Endothelial cell of umbilical vein (primary cell): ENCODE measurements at regions not wholly inside any gene's neighbourhood (a gene's known extent, or its start where the extent isn't known, plus 50 kb on each side); places are given as distances from the start of the nearest gene placed in this dataset.

Experiments used
- EZH2 ChIP-seq: IDR thresholded peaks from 2 replicates; pipeline ENCODE4 v1.6.1; 2012; ENCODE audit warnings: borderline replicate concordance, low read depth, mild to moderate bottlenecking, moderate library complexity, low read length, inconsistent platforms; ENCODE audit not compliant: severe bottlenecking
- POLR2A ChIP-seq: IDR thresholded peaks from 2 replicates; pipeline ENCODE4 v1.6.1; 2012; ENCODE audit warnings: low read depth, mild to moderate bottlenecking, control low read depth, low read length
- TF ChIP-seq, protein P1 (sequence below), 2 donors: IDR thresholded peaks; 1 replicate in 1 of 2; 2 replicates in 1 of 2; pipeline ENCODE4 v1.5.1; 2011; ENCODE audit warnings: low read length in 2 of 2, mild to moderate bottlenecking in 2 of 2, moderate library complexity in 2 of 2, control low read depth in 1 of 2, inconsistent platforms in 1 of 2, low read depth in 1 of 2; ENCODE audit not compliant: insufficient read depth in 1 of 2; ENCODE audit errors: extremely low read depth in 1 of 2
- TF ChIP-seq, protein P2 (sequence below): IDR thresholded peaks from 2 replicates; pipeline ENCODE4 v1.6.1; 2011; ENCODE audit not compliant: insufficient read depth, insufficient read length

DNA sequence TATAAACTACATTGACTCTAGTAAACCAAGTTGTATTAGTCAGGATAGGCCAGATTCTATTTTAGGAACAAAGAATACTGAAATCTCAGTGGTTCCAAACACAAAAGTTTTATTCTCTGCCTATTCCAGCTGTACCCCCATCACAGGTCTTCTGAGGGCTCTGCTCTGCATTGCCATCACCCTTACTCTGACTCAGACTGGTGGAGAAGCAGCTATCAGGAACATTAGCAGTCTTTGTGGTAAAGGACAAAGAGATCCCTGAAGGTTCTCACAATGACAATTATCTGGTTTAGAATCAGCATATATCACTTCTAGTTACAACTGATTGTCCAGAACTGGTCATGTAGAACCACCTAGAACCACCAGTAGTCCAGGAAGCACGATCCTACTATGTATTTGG, 251.1 kb downstream of the GLUD2 start:
- TF ChIP-seq, protein P1, sequence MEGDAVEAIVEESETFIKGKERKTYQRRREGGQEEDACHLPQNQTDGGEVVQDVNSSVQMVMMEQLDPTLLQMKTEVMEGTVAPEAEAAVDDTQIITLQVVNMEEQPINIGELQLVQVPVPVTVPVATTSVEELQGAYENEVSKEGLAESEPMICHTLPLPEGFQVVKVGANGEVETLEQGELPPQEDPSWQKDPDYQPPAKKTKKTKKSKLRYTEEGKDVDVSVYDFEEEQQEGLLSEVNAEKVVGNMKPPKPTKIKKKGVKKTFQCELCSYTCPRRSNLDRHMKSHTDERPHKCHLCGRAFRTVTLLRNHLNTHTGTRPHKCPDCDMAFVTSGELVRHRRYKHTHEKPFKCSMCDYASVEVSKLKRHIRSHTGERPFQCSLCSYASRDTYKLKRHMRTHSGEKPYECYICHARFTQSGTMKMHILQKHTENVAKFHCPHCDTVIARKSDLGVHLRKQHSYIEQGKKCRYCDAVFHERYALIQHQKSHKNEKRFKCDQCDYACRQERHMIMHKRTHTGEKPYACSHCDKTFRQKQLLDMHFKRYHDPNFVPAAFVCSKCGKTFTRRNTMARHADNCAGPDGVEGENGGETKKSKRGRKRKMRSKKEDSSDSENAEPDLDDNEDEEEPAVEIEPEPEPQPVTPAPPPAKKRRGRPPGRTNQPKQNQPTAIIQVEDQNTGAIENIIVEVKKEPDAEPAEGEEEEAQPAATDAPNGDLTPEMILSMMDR (IDR thresholded peaks at IDR 0.05; ENCODE audit: extremely low read depth in 1 of 2, insufficient read depth in 1 of 2, low read depth in 1 of 2, low read length in 2 of 2) = no peak
- TF ChIP-seq, protein P2, sequence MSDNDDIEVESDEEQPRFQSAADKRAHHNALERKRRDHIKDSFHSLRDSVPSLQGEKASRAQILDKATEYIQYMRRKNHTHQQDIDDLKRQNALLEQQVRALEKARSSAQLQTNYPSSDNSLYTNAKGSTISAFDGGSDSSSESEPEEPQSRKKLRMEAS = no peak
- TF ChIP-seq EZH2 (no peak), POLR2A (no peak)
